Neutrophil (primary cell): ENCODE measurements at regions not wholly inside any gene's neighbourhood (a gene's known extent, or its start where the extent isn't known, plus 50 kb on each side); places are given as distances from the start of the nearest gene placed in this dataset.

Source experiments
- H3K27ac ChIP-seq: fragments of 200-600 bp; sonication (generic); 2 replicates; pipeline ENCODE4 v1.5.1; 2016; ENCODE audit warnings: mild to moderate bottlenecking, moderate library complexity
- H3K27me3 ChIP-seq: fragments of 200-600 bp; sonication (generic); 2 replicates; pipeline ENCODE4 v1.6.0; 2016; ENCODE audit warnings: mild to moderate bottlenecking
- H3K36me3 ChIP-seq: fragments of 200-600 bp; sonication (generic); 2 replicates; pipeline ENCODE4 v1.5.1; 2017
- H3K4me1 ChIP-seq, 2 experiments: fragments of 200-600 bp in 1 of 2; sonication (generic) in 1 of 2; 1 replicate in 1 of 2; 2 replicates in 1 of 2; pipeline versions ENCODE4 v1.5.1 to v1.6.1; 2013 to 2016; ENCODE audit warnings: low read depth in 1 of 2, low read length in 1 of 2, mild to moderate bottlenecking in 1 of 2, moderate library complexity in 1 of 2; ENCODE audit not compliant: control insufficient read depth in 1 of 2, insufficient read depth in 1 of 2
- H3K4me3 ChIP-seq, 2 experiments: fragments of 200-600 bp in 1 of 2; sonication (generic) in 1 of 2; 1 replicate in 1 of 2; 2 replicates in 1 of 2; pipeline ENCODE4 v1.5.1; 2013 to 2016; ENCODE audit warnings: low read depth in 1 of 2, low read length in 1 of 2, mild to moderate bottlenecking in 1 of 2, moderate library complexity in 1 of 2
- H3K9me3 ChIP-seq: fragments of 200-600 bp; sonication (generic); 2 replicates; pipeline ENCODE4 v1.5.1; 2016
- TF ChIP-seq, protein P1 (sequence below): fragments of 200-600 bp; sonication (generic); IDR thresholded peaks from 2 replicates; pipeline ENCODE4 v1.5.1; 2016; ENCODE audit warnings: antibody characterized with exemption

- H3K36me3 ChIP-seq = no peaks in the 10 kb centered on the region
- H3K4me3 ChIP-seq = no peak overlapping the region
- TF ChIP-seq, protein P1, sequence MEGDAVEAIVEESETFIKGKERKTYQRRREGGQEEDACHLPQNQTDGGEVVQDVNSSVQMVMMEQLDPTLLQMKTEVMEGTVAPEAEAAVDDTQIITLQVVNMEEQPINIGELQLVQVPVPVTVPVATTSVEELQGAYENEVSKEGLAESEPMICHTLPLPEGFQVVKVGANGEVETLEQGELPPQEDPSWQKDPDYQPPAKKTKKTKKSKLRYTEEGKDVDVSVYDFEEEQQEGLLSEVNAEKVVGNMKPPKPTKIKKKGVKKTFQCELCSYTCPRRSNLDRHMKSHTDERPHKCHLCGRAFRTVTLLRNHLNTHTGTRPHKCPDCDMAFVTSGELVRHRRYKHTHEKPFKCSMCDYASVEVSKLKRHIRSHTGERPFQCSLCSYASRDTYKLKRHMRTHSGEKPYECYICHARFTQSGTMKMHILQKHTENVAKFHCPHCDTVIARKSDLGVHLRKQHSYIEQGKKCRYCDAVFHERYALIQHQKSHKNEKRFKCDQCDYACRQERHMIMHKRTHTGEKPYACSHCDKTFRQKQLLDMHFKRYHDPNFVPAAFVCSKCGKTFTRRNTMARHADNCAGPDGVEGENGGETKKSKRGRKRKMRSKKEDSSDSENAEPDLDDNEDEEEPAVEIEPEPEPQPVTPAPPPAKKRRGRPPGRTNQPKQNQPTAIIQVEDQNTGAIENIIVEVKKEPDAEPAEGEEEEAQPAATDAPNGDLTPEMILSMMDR = no peak
- H3K9me3 ChIP-seq = no peaks in the 10 kb centered on the region
- H3K4me1 ChIP-seq = no peaks in the 10 kb centered on the region
- no peaks in the 10 kb centered on the region for H3K27me3 ChIP-seq
- no peak overlapping the region for H3K27ac ChIP-seq
Observed at GRCh38 chr11:25441421-25441820, 890.5 kb upstream of the ANO3 start.

GRCh38 chr11:25449091-25449490 lies 882.8 kb upstream of the ANO3 start:
- Histone ChIP-seq H3K4me3 (no peak overlapping the region), H3K27ac (no peak overlapping the region), H3K9me3 (no peaks in the 10 kb centered on the region), H3K4me1 (no peaks in the 10 kb centered on the region), H3K36me3 (no peaks in the 10 kb centered on the region), H3K27me3 (no peaks in the 10 kb centered on the region)
- TF ChIP-seq, protein P1 = no peak

- H3K9me3 ChIP-seq = no peaks in the 10 kb centered on the region
- no peak overlapping the region for H3K4me3 ChIP-seq
- TF ChIP-seq, protein P1 = no peak
- H3K36me3 ChIP-seq = no peaks in the 10 kb centered on the region
- H3K27me3 ChIP-seq = no peaks in the 10 kb centered on the region
- no peaks in the 10 kb centered on the region for H3K4me1 ChIP-seq
- no peak overlapping the region for H3K27ac ChIP-seq
Observed at GRCh38 chr11:25453471-25453870, 878.5 kb upstream of the ANO3 start.

- no peaks in the 10 kb centered on the region for H3K36me3 ChIP-seq
- TF ChIP-seq, protein P1 = no peak
- no peak overlapping the region for H3K4me3 ChIP-seq
- H3K9me3 ChIP-seq = no peaks in the 10 kb centered on the region
- H3K27me3 ChIP-seq = no peaks in the 10 kb centered on the region
- no peak overlapping the region for H3K27ac ChIP-seq
- no peaks in the 10 kb centered on the region for H3K4me1 ChIP-seq
Observed at GRCh38 chr11:25456211-25456610, 875.7 kb upstream of the ANO3 start.

- no peaks in the 10 kb centered on the region for H3K36me3 ChIP-seq
Observed at GRCh38 chr11:25483915-25484635, 847.9 kb upstream of the ANO3 start.

More at GRCh38 chr11:25483915-25484635, 847.9 kb upstream of the ANO3 start:
- Histone ChIP-seq H3K27me3 (no peaks in the 10 kb centered on the region), H3K4me3 (no peak overlapping the region), H3K27ac (no peak overlapping the region), H3K9me3 (no peaks in the 10 kb centered on the region), H3K4me1 (no peaks in the 10 kb centered on the region)
- TF ChIP-seq, protein P1 = no peak
